ENCODE measurements at regions not wholly inside any gene's neighbourhood (a gene's known extent, or its start where the extent isn't known, plus 50 kb on each side); places are given as distances from the start of the nearest gene placed in this dataset. TPM values are rescaled to one million over a fixed set of nuclear protein-coding genes. Genes with fewer than 3 reads are reported as not detected.

DNA sequence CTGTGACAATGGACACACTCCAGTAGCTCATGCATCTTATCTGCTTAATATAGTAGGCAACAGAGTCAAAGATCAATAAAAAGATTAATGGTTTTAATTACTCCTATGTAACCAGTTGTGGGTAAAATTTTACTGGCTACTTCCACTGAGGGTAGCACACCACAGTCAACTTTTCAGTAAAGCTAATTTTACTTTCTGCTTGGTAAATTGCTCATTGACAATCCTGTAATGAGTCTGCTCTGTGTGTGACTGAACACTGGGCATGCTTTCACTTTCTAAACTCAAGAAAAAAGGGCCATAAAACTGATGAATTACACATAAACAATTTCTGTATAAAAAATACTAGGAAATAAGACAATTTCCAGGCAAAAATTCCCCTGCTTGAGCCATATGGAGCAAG lies 838.3 kb downstream of the VGLL3 start:
- TF ChIP-seq, protein P1, sequence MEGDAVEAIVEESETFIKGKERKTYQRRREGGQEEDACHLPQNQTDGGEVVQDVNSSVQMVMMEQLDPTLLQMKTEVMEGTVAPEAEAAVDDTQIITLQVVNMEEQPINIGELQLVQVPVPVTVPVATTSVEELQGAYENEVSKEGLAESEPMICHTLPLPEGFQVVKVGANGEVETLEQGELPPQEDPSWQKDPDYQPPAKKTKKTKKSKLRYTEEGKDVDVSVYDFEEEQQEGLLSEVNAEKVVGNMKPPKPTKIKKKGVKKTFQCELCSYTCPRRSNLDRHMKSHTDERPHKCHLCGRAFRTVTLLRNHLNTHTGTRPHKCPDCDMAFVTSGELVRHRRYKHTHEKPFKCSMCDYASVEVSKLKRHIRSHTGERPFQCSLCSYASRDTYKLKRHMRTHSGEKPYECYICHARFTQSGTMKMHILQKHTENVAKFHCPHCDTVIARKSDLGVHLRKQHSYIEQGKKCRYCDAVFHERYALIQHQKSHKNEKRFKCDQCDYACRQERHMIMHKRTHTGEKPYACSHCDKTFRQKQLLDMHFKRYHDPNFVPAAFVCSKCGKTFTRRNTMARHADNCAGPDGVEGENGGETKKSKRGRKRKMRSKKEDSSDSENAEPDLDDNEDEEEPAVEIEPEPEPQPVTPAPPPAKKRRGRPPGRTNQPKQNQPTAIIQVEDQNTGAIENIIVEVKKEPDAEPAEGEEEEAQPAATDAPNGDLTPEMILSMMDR (IDR thresholded peaks at IDR 0.05): no peak
- DNase-seq (ENCODE audit: low spot score) (no peak), ATAC-seq (ENCODE audit: low FRiP score) (no peak)

DNA sequence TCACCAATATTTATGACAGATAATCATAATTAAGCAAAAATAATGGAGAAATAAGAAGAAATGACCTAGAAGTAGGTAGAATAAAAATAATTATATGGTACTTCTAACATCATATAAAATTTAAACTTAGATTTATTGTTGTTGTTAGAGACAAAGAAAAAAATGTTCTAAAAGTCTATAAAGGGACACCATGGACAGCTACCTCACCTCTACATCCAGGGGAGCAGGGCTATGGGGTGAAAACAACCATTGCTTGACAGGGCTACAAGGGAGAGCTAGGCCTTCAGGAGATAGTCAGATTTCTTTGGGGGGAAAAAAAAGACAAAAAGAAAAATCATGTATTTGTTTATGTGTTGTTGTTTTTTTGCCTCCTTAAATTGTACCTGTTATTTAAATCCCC lies 841.9 kb downstream of the VGLL3 start:
- TF ChIP-seq, protein P1 (IDR thresholded peaks at IDR 0.05): no peak
- ATAC-seq (ENCODE audit: low FRiP score): no peak
- DNase-seq (ENCODE audit: low spot score): no peak

DNA sequence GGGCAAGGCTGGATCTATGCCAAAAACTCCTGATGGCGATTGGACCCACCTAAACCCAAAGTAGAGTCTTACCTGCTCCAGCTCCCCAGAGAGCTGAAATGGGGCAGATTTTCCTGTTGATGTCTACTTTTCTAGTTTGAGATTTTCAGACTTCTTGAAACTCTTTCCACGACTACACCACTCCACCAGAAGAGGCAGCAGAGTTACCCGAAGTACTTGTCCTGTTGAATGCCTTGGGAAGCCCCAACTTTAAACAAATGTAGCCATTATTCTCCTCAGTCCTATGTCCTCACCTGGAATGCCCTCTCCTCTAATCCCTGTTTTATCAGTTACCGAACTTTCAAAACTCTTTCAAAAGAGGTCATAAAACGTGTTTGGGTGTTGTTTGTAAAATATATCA lies 843.8 kb downstream of the VGLL3 start:
- TF ChIP-seq, protein P1 (IDR thresholded peaks at IDR 0.05): no peak
- ATAC-seq (ENCODE audit: low FRiP score) (no peak), DNase-seq (ENCODE audit: low spot score) (no peak)

DNA sequence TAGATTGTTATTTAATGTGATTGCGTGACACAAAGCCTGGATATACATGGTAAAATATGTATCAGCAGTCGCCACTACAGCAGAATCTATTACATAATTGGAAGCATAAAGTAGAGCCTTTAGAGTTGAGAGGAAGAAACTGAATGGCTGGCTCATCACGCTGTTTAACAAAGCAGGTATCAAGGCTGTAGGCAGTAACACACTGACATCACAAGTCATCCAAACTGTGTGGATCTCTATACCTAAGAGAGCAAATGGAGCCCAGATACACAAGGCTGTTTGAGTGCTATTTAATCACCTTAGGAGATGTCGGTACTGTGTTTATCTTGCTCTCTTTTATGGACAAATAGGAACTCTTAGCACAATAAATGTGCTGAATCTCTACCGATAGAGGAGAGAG lies 864.4 kb downstream of the VGLL3 start:
- ATAC-seq (ENCODE audit: low FRiP score) (no peak), DNase-seq (ENCODE audit: low spot score) (no peak)
- TF ChIP-seq, protein P1 (IDR thresholded peaks at IDR 0.05): no peak

Small RNA genes in the stretch of these regions (small RNA-seq; reads per million reads assigned to genes)
- gene AC108706.1 (not detected), gene RNU6-1129P (not detected)

All from omental fat pad (tissue), 3 donors.